B cell (primary cell): ENCODE measurements at regions not wholly inside any gene's neighbourhood (a gene's known extent, or its start where the extent isn't known, plus 50 kb on each side); places are given as distances from the start of the nearest gene placed in this dataset.

Source experiments
- ATAC-seq: fragments of 200-7000 bp; cut with Tn5 transposase; one replicate; pipeline ENCODE4 v1.10.0; 2021; ENCODE audit warnings: low read depth, mild to moderate bottlenecking, moderate number of reproducible peaks, moderate library complexity
- CTCF ChIA-PET: fragments of 350-600 bp; sonication (Branson Sonifier 250); formaldehyde crosslinking; loops from one replicate; lab custom pipeline; 2021; ENCODE audit warnings: antibody characterized with exemption, inconsistent platforms; lab: Charles Lee
- POLR2A ChIA-PET: fragments of 350-600 bp; sonication (Branson Sonifier 250); formaldehyde crosslinking; loops from one replicate; lab custom pipeline; 2021; ENCODE audit warnings: antibody characterized with exemption; lab: Charles Lee
- DNase-seq: peaks from one replicate; pipeline ENCODE4 v3.0.0; 2013
- H2AFZ ChIP-seq: 2 replicates; pipeline ENCODE4 v1.6.1; 2012; ENCODE audit warnings: mild to moderate bottlenecking, low read depth, low read length; ENCODE audit not compliant: insufficient read depth, poor library complexity, severe bottlenecking
- H3K27ac ChIP-seq, 2 donors: 1 replicate in 1 of 2; 2 replicates in 1 of 2; pipeline ENCODE4 v1.5.1; 2012 to 2013; ENCODE audit warnings: low read length in 2 of 2, mild to moderate bottlenecking in 2 of 2, moderate library complexity in 1 of 2
- H3K27me3 ChIP-seq, 4 experiments: fragments of 200-600 bp in 1 of 4; sonication (generic) in 1 of 4; replicated peaks in 1 of 4; 1 replicate in 2 of 4; 2 replicates in 2 of 4; pipeline versions ENCODE4 v1.6.1 to v1.7.0; 2013 to 2016; ENCODE audit warnings: low read length in 3 of 4, mild to moderate bottlenecking in 2 of 4, mixed read lengths in 1 of 4, moderate library complexity in 1 of 4; ENCODE audit not compliant: insufficient read depth in 4 of 4, control insufficient read depth in 3 of 4; ENCODE audit errors: control extremely low read depth in 1 of 4
- H3K36me3 ChIP-seq, 2 experiments: replicated peaks in 1 of 2; 1 replicate in 1 of 2; 2 replicates in 1 of 2; pipeline versions ENCODE4 v1.6.1 to v1.7.1; 2013; ENCODE audit warnings: low read length in 1 of 2; ENCODE audit not compliant: insufficient read depth in 2 of 2, control insufficient read depth in 1 of 2; ENCODE audit errors: control extremely low read depth in 1 of 2, extremely low read depth in 1 of 2
- H3K4me1 ChIP-seq, 2 donors: fragments of 200-600 bp in 1 of 2; sonication (generic) in 1 of 2; 1 replicate in 1 of 2; 2 replicates in 1 of 2; pipeline versions ENCODE4 v1.5.1 to v1.6.1; 2013 to 2017; ENCODE audit warnings: low read length in 2 of 2; ENCODE audit not compliant: control insufficient read depth in 2 of 2, insufficient read depth in 2 of 2
- H3K4me2 ChIP-seq: replicated peaks from 2 replicates; pipeline ENCODE3; 2012; ENCODE audit warnings: mild to moderate bottlenecking, low read depth, low read length; ENCODE audit not compliant: poor library complexity, severe bottlenecking
- H3K4me3 ChIP-seq, 5 experiments: fragments of 200-600 bp in 1 of 5; sonication (generic) in 1 of 5; 1 replicate in 3 of 5; 2 replicates in 2 of 5; pipeline versions ENCODE4 v1.5.1 to v1.7.0; 2011 to 2016; ENCODE audit warnings: low read length in 4 of 5, mild to moderate bottlenecking in 4 of 5, low read depth in 2 of 5, control low read depth in 1 of 5, moderate library complexity in 1 of 5; ENCODE audit not compliant: insufficient read depth in 1 of 5; ENCODE audit errors: control extremely low read depth in 1 of 5, extremely low read depth in 1 of 5
- H3K79me2 ChIP-seq: fragments of 200-600 bp; sonication (generic); one replicate; pipeline ENCODE4 v1.6.0; 2016; ENCODE audit warnings: low read length; ENCODE audit not compliant: control insufficient read depth, insufficient read depth
- H3K9ac ChIP-seq: fragments of 200-600 bp; sonication (generic); 2 replicates; pipeline ENCODE4 v1.6.1; 2017; ENCODE audit warnings: mild to moderate bottlenecking, low read length, moderate library complexity
- H3K9me3 ChIP-seq, 3 donors: one replicate each; pipeline versions ENCODE4 v1.6.1 to v1.7.1; 2013; ENCODE audit warnings: low read length in 2 of 3; ENCODE audit not compliant: control insufficient read depth in 2 of 3, insufficient read depth in 1 of 3; ENCODE audit errors: control extremely low read depth in 1 of 3
- H4K20me1 ChIP-seq: 2 replicates; pipeline ENCODE4 v1.6.0; 2012; ENCODE audit warnings: mild to moderate bottlenecking, low read length; ENCODE audit not compliant: insufficient read depth, control insufficient read depth, poor library complexity, severe bottlenecking
- H3K27ac Mint-ChIP-seq: one replicate; pipeline ENCODE4 v1.8.0; 2021; ENCODE audit warnings: mixed read lengths
- H3K27me3 Mint-ChIP-seq: one replicate; pipeline ENCODE4 v1.8.0; 2021; ENCODE audit warnings: mixed read lengths
- H3K4me1 Mint-ChIP-seq: one replicate; pipeline ENCODE4 v1.8.0; 2021; ENCODE audit warnings: mixed read lengths
- H3K4me3 Mint-ChIP-seq: one replicate; pipeline ENCODE4 v1.8.0; 2021; ENCODE audit warnings: mixed read lengths
- H3K9me3 Mint-ChIP-seq: one replicate; pipeline ENCODE4 v1.8.0; 2022; ENCODE audit warnings: mixed read lengths; ENCODE audit not compliant: insufficient read depth
- CTCF ChIP-seq: fragments of 200-600 bp; IDR thresholded peaks from one replicate; pipeline ENCODE4 v1.8.0; 2022; ENCODE audit warnings: antibody characterized with exemption, mild to moderate bottlenecking
- EZH2 ChIP-seq: IDR thresholded peaks from 2 replicates; pipeline ENCODE4 v1.6.1; 2012; ENCODE audit warnings: borderline replicate concordance, low read depth, mild to moderate bottlenecking, moderate library complexity, low read length; ENCODE audit not compliant: insufficient read depth, poor library complexity, severe bottlenecking
- intact Hi-C: fragments of 100-400 bp; cut with micrococcal nuclease; formaldehyde crosslinking; loops from one replicate; pipeline ENCODE4 v1.10.0; 2022

- POLR2A ChIA-PET: no interaction called here
- H3K4me2 ChIP-seq: no peak overlapping the region
- intact Hi-C loops: loop anchor here (10.0 kb wide), 1 partner anchor 59 kb away; no protein-coding TSS in a partner anchor
These were observed 174.8 kb downstream of the TNFSF18 start for GRCh38 chr1:172875892-172876291.

GRCh38 chr1:172882385-172882784, 168.4 kb downstream of the TNFSF18 start:
- H3K9me3 Mint-ChIP-seq: no peaks in the 10 kb centered on the region
- H3K4me1 ChIP-seq: peaks cover 13 to 14% of the 10 kb centered on the region in 2 donors
- H3K27ac Mint-ChIP-seq: peak overlapping the region; percentile 4
- no peaks in the 10 kb centered on the region for H3K9me3 ChIP-seq
- TF ChIP-seq CTCF (no peak), EZH2 (no peak)
- H3K27me3 ChIP-seq: peaks cover 0 to 6% (median 3%) of the 10 kb centered on the region in 4 experiments
- peaks cover 15% of the 10 kb centered on the region for H3K4me1 Mint-ChIP-seq
- H3K79me2 ChIP-seq: no peaks in the 10 kb centered on the region
- H3K27me3 Mint-ChIP-seq: peaks cover 8% of the 10 kb centered on the region
- no peak overlapping the region for H3K27ac ChIP-seq
- H2AFZ ChIP-seq: no peak overlapping the region
- H3K4me3 ChIP-seq: no peak overlapping the region
- H3K4me3 Mint-ChIP-seq: no peak overlapping the region
- no peaks in the 10 kb centered on the region for H4K20me1 ChIP-seq
- ChIA-PET POLR2A (no interaction called here), CTCF (no interaction called here)
- DNase-seq: no peak
- no peak overlapping the region for H3K9ac ChIP-seq
- H3K36me3 ChIP-seq: no peaks in the 10 kb centered on the region
- no peak overlapping the region for H3K4me2 ChIP-seq
- ATAC-seq: no peak
- intact Hi-C loops: no loop called here

More at GRCh38 chr1:172875892-172876291, 174.8 kb downstream of the TNFSF18 start:
- CTCF ChIA-PET: no interaction called here
- Histone ChIP-seq H3K9me3 (no peaks in the 10 kb centered on the region), H2AFZ (no peak overlapping the region), H3K9ac (no peak overlapping the region), H4K20me1 (no peaks in the 10 kb centered on the region), H3K4me3 (no peak overlapping the region), H3K79me2 (no peaks in the 10 kb centered on the region), H3K27ac (no peak overlapping the region), H3K27me3 (no peaks in the 10 kb centered on the region), H3K4me1 (peaks cover 0 to 6% of the 10 kb centered on the region in 2 donors), H3K36me3 (no peaks in the 10 kb centered on the region)
- no peak for ATAC-seq
- Mint-ChIP-seq H3K9me3 (no peaks in the 10 kb centered on the region), H3K27me3 (no peaks in the 10 kb centered on the region), H3K4me3 (no peak overlapping the region), H3K4me1 (peaks cover 7% of the 10 kb centered on the region), H3K27ac (no peak overlapping the region)
- DNase-seq: no peak
- TF ChIP-seq EZH2 (no peak), CTCF (no peak)
